Germinal center (tissue), 1 donor: ENCODE measurements at regions not wholly inside any gene's neighbourhood (a gene's known extent, or its start where the extent isn't known, plus 50 kb on each side); places are given as distances from the start of the nearest gene placed in this dataset.

Experiments
- DNase-seq: peaks from one replicate; pipeline ENCODE4 v3.0.0; 2012; ENCODE audit warnings: mixed read lengths, low spot score

GRCh38 chr9:87120610-87121009 is 173.3 kb upstream of the GAS1 start:
- DNase-seq: no peak

- no peak for DNase-seq
These were observed 175.8 kb upstream of the GAS1 start for GRCh38 chr9:87122947-87123685.

- no peak for DNase-seq
These were observed 176.5 kb upstream of the GAS1 start for GRCh38 chr9:87123830-87124229.

GRCh38 chr9:87125819-87126218 is 178.5 kb upstream of the GAS1 start:
- no peak for DNase-seq

- no peak for DNase-seq
These were observed 180.2 kb upstream of the GAS1 start for GRCh38 chr9:87127543-87127942.

GRCh38 chr9:87127978-87128614 is 180.8 kb upstream of the GAS1 start:
- no peak for DNase-seq

GRCh38 chr9:87128844-87129493 is 181.7 kb upstream of the GAS1 start:
- no peak for DNase-seq

- no peak for DNase-seq
These were observed 187.8 kb upstream of the GAS1 start for GRCh38 chr9:87135074-87135473.

GRCh38 chr9:87137718-87138117 is 190.4 kb upstream of the GAS1 start:
- DNase-seq: no peak

- no peak for DNase-seq
These were observed 191.1 kb upstream of the GAS1 start for GRCh38 chr9:87138128-87139040.

GRCh38 chr9:87139099-87139730 is 191.9 kb upstream of the GAS1 start:
- DNase-seq: no peak

- DNase-seq: no peak
These were observed 192.8 kb upstream of the GAS1 start for GRCh38 chr9:87140142-87140541.

GRCh38 chr9:87140605-87141109 is 193.4 kb upstream of the GAS1 start:
- no peak for DNase-seq

- no peak for DNase-seq
These were observed 193.8 kb upstream of the GAS1 start for GRCh38 chr9:87141124-87141523.

GRCh38 chr9:87146933-87147332 is 199.6 kb upstream of the GAS1 start:
- DNase-seq: no peak

- no peak for DNase-seq
These were observed 200.5 kb upstream of the GAS1 start for GRCh38 chr9:87147839-87148238.

GRCh38 chr9:87148331-87149104 is 201.2 kb upstream of the GAS1 start:
- DNase-seq: no peak

GRCh38 chr9:87149799-87150198 is 202.5 kb upstream of the GAS1 start:
- DNase-seq: no peak

GRCh38 chr9:87152256-87152655 is 204.9 kb upstream of the GAS1 start:
- DNase-seq: no peak

- no peak for DNase-seq
These were observed 208.9 kb upstream of the GAS1 start for GRCh38 chr9:87156247-87156646.
